Mesendoderm (in vitro differentiated cells): ENCODE measurements at regions not wholly inside any gene's neighbourhood (a gene's known extent, or its start where the extent isn't known, plus 50 kb on each side); places are given as distances from the start of the nearest gene placed in this dataset.

Experiments
- DNase-seq: peaks from one replicate; pipeline ENCODE4 v3.0.0; 2013
- H2AK5ac ChIP-seq: 2 replicates; pipeline ENCODE4 v1.6.1; 2013; ENCODE audit warnings: low read length, inconsistent platforms
- H2BK120ac ChIP-seq: 2 replicates; pipeline ENCODE4 v1.6.1; 2013; ENCODE audit warnings: low read depth, mild to moderate bottlenecking, low read length, moderate library complexity, mixed read lengths
- H2BK15ac ChIP-seq: replicated peaks from 2 replicates; pipeline ENCODE4 v1.6.1; 2013; ENCODE audit warnings: low read depth, mild to moderate bottlenecking, moderate library complexity
- H2BK5ac ChIP-seq: 2 replicates; pipeline ENCODE4 v1.6.1; 2013; ENCODE audit warnings: low read length, inconsistent platforms
- H3K18ac ChIP-seq: 2 replicates; pipeline ENCODE4 v1.6.1; 2013; ENCODE audit warnings: mild to moderate bottlenecking, low read length, mixed read lengths
- H3K23ac ChIP-seq: one replicate; pipeline ENCODE4 v1.6.1; 2013; ENCODE audit warnings: low read length
- H3K27ac ChIP-seq: 2 replicates; pipeline ENCODE4 v1.5.1; 2013; ENCODE audit warnings: low read depth, mild to moderate bottlenecking, inconsistent platforms, low read length, moderate library complexity
- H3K27me3 ChIP-seq: 2 replicates; pipeline ENCODE4 v1.6.1; 2013; ENCODE audit warnings: low read length, control low read depth, mild to moderate bottlenecking, inconsistent platforms; ENCODE audit not compliant: insufficient read depth, poor library complexity
- H3K36me3 ChIP-seq: 2 replicates; pipeline ENCODE4 v1.6.1; 2013; ENCODE audit warnings: low read length, inconsistent platforms; ENCODE audit not compliant: control insufficient read depth, insufficient read depth
- H3K4ac ChIP-seq: one replicate; pipeline ENCODE4 v1.6.1; 2013; ENCODE audit warnings: low read depth, mild to moderate bottlenecking, low read length, moderate library complexity
- H3K4me1 ChIP-seq: 2 replicates; pipeline ENCODE4 v1.6.1; 2013; ENCODE audit warnings: low read depth, low read length, inconsistent platforms; ENCODE audit not compliant: control insufficient read depth
- H3K4me2 ChIP-seq: 2 replicates; pipeline ENCODE4 v1.6.1; 2013; ENCODE audit warnings: low read length
- H3K4me3 ChIP-seq: 2 replicates; pipeline ENCODE4 v1.5.1; 2013; ENCODE audit warnings: mild to moderate bottlenecking, low read length
- H3K56ac ChIP-seq: one replicate; pipeline ENCODE4 v1.6.1; 2013; ENCODE audit warnings: low read length
- H3K79me1 ChIP-seq: 2 replicates; pipeline ENCODE4 v1.6.1; 2013; ENCODE audit warnings: low read length, inconsistent platforms
- H3K79me2 ChIP-seq: 2 replicates; pipeline ENCODE4 v1.6.1; 2013; ENCODE audit warnings: mild to moderate bottlenecking, low read length; ENCODE audit not compliant: control insufficient read depth, insufficient read depth
- H3K9ac ChIP-seq: 2 replicates; pipeline ENCODE4 v1.6.1; 2013; ENCODE audit warnings: low read length, inconsistent platforms
- H4K5ac ChIP-seq: one replicate; pipeline ENCODE4 v1.6.1; 2013; ENCODE audit warnings: low read length
- H4K8ac ChIP-seq: one replicate; pipeline ENCODE4 v1.6.1; 2013; ENCODE audit warnings: low read depth, mild to moderate bottlenecking, control low read depth, low read length, moderate library complexity
- WGBS: extraction: QIAGEN DNeasy Blood & Tissue Kit; methylation state at CpG from one replicate; pipeline ENCODE4 v1.1.7; 2013; ENCODE audit warnings: low lambda C conversion rate, missing lambda C conversion rate; ENCODE audit not compliant: insufficient coverage; ENCODE audit errors: extremely low coverage; 5-methylcytosine and 5-hydroxymethylcytosine counted together

DNA sequence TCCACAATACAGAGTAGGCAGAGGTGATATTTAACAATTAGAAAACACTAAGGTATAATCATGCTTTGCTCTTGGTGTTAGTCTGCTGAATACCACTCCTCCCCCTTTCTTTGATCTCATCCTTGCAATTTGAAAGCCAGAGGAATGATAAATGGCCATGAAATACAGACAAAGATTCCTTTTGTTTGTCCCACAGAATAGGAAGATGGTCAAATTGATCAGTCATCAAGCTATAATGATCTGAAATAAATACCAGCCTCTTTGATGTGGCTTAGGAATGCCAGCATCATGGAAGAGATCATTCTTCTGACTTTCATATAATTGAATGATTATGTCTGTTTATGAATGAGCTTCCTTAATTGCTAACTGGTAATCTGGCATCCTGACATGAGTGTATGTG, 1541.7 kb upstream of the CDH8 start:
- no peaks in the 10 kb centered on the region for H3K79me1 ChIP-seq
- no peak overlapping the region for H3K18ac ChIP-seq
- no peak overlapping the region for H4K8ac ChIP-seq
- DNase-seq: no peak
- no peak overlapping the region for H2AK5ac ChIP-seq
- no peak overlapping the region for H3K56ac ChIP-seq
- no peak overlapping the region for H3K4ac ChIP-seq
- H4K5ac ChIP-seq: no peak overlapping the region
- no peak overlapping the region for H3K4me2 ChIP-seq
- no peak overlapping the region for H2BK5ac ChIP-seq
- H3K4me1 ChIP-seq: no peaks in the 10 kb centered on the region
- H2BK120ac ChIP-seq: no peak overlapping the region
- no peak overlapping the region for H2BK15ac ChIP-seq
- H3K36me3 ChIP-seq: no peaks in the 10 kb centered on the region
- no peak overlapping the region for H3K9ac ChIP-seq
- H3K23ac ChIP-seq: no peak overlapping the region
- H3K27me3 ChIP-seq: no peaks in the 10 kb centered on the region
- no peak overlapping the region for H3K4me3 ChIP-seq
- H3K27ac ChIP-seq: no peak overlapping the region
- H3K79me2 ChIP-seq: no peaks in the 10 kb centered on the region

DNA sequence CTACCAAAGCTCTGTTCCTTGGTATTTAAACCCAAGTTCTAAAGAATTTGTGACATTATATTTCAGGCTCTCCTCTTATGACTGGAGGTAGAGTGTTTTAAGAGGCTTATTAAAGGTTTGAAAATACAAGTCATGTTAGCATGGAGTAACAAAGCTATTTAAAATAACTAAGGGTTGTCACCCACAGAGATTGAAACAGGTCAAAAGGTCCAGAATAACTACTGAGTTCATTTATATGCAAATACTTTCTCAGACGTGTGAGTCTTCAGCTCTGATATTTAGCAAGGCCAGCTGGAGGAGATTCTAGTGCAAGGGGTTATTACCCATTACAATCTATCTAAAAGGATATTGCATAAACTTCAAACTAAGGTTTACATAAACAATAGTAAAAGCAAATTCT, 1538.8 kb upstream of the CDH8 start:
- Histone ChIP-seq H3K79me2 (no peaks in the 10 kb centered on the region), H3K18ac (no peak overlapping the region), H3K4me2 (no peak overlapping the region), H3K27ac (no peak overlapping the region), H4K5ac (no peak overlapping the region), H3K4me3 (no peak overlapping the region), H3K23ac (no peak overlapping the region), H4K8ac (no peak overlapping the region), H3K56ac (no peak overlapping the region), H3K4ac (no peak overlapping the region), H2BK15ac (no peak overlapping the region), H3K9ac (no peak overlapping the region), H2BK120ac (no peak overlapping the region), H3K4me1 (no peaks in the 10 kb centered on the region), H2BK5ac (no peak overlapping the region), H3K27me3 (no peaks in the 10 kb centered on the region), H3K79me1 (no peaks in the 10 kb centered on the region), H3K36me3 (no peaks in the 10 kb centered on the region), H2AK5ac (no peak overlapping the region)
- WGBS: no CpG with 5 or more reads among the region's 1 CpG
- DNase-seq: no peak

DNA sequence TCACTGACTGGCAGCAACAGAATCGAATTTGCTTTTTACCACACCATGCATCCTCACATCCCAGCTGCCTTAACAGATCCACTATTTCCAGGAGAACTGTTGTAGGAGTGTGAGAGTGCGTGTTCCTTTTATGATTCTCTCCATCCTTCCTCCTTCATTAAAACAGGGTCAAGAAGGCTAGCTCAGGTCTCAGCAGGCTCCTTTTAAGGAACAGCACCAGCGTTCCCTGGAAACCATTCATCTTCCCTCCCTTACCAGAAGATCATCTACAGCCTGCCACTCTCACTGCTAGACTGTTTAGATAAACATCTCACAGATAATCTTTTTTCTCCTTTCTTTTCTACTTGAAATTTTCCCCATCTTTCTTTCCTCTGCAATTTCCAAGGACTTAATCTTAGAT, 1531.9 kb upstream of the CDH8 start:
- no peaks in the 10 kb centered on the region for H3K4me1 ChIP-seq
- no peak overlapping the region for H3K23ac ChIP-seq
- H2AK5ac ChIP-seq: no peak overlapping the region
- H3K36me3 ChIP-seq: no peaks in the 10 kb centered on the region
- no peak overlapping the region for H3K18ac ChIP-seq
- no peaks in the 10 kb centered on the region for H3K79me1 ChIP-seq
- no peak overlapping the region for H3K4ac ChIP-seq
- H3K56ac ChIP-seq: no peak overlapping the region
- peak; percentile 2 for DNase-seq
- WGBS: no CpG with 5 or more reads among the region's 3 CpGs
- no peak overlapping the region for H3K4me2 ChIP-seq
- no peak overlapping the region for H2BK5ac ChIP-seq
- no peak overlapping the region for H2BK120ac ChIP-seq
- no peak overlapping the region for H3K9ac ChIP-seq
- no peak overlapping the region for H3K27ac ChIP-seq
- H4K5ac ChIP-seq: no peak overlapping the region
- no peaks in the 10 kb centered on the region for H3K27me3 ChIP-seq
- no peaks in the 10 kb centered on the region for H3K79me2 ChIP-seq
- H2BK15ac ChIP-seq: no peak overlapping the region
- H3K4me3 ChIP-seq: no peak overlapping the region
- no peak overlapping the region for H4K8ac ChIP-seq

DNA sequence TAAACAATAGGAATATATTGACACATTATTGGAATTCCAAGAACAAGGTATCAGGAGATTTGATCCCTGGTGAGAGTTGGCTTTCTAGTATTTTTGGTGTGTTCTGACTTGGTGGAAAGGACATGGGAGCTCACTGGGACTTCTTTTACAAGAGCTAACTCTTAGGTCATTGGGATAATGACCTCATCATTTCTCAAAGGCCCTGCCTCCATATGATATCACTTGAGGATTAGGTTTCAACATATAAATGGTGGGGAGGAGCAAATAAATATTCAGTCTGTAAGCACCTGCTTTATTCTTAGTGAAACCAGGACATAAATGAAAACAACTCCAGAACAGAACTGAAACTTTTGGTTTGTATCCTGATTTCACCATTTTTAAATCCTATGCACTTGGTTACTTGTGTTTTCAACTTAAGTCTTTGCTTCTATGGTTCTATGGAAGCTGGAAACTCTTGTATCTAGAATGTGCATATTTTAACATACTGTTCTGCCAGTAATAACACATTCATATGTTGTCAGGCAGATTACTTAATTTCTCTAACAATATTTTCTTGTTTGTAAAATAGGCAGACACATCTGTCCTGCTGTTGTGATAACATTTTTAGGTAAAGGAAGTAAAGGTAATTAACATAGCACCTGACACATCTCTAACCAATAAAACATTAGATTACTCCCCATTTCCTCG, 1527.7 kb upstream of the CDH8 start:
- WGBS: no CpG with 5 or more reads among the region's 1 CpG
- no peaks in the 10 kb centered on the region for H3K36me3 ChIP-seq
- H3K23ac ChIP-seq: no peak overlapping the region
- no peak for DNase-seq
- H3K79me1 ChIP-seq: no peaks in the 10 kb centered on the region
- no peak overlapping the region for H2AK5ac ChIP-seq
- no peaks in the 10 kb centered on the region for H3K27me3 ChIP-seq
- no peak overlapping the region for H3K27ac ChIP-seq
- no peaks in the 10 kb centered on the region for H3K4me1 ChIP-seq
- H2BK5ac ChIP-seq: no peak overlapping the region
- H3K4me3 ChIP-seq: no peak overlapping the region
- no peak overlapping the region for H3K4ac ChIP-seq
- no peak overlapping the region for H3K4me2 ChIP-seq
- H4K8ac ChIP-seq: no peak overlapping the region
- no peak overlapping the region for H2BK15ac ChIP-seq
- no peak overlapping the region for H3K9ac ChIP-seq
- no peak overlapping the region for H3K56ac ChIP-seq
- no peak overlapping the region for H3K18ac ChIP-seq
- H3K79me2 ChIP-seq: no peaks in the 10 kb centered on the region
- H4K5ac ChIP-seq: no peak overlapping the region
- no peak overlapping the region for H2BK120ac ChIP-seq

DNA sequence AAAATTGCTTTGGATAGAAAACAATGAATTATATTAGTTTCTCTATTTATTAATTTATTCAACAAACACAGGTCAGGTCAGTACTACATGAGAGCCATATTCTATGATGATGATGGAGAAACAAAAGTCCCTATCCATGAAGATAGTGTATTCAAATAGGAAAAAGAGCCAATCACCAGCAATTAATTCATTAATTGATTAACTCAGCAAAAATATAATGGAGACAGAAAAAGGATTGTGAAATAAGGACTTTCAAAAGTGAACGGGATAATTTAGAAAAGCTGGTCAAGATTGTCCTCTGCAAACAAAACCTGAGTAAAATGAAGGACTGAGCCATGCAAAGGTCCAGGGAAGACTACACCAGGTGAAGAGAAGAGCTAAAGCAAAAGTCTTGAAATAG, 1517.7 kb upstream of the CDH8 start:
- Histone ChIP-seq H2BK5ac (no peak overlapping the region), H2AK5ac (no peak overlapping the region), H3K4me1 (no peaks in the 10 kb centered on the region), H3K79me1 (no peaks in the 10 kb centered on the region), H4K5ac (no peak overlapping the region), H3K4ac (no peak overlapping the region), H4K8ac (no peak overlapping the region), H3K27ac (no peak overlapping the region), H3K9ac (no peak overlapping the region), H3K4me3 (no peak overlapping the region), H3K4me2 (no peak overlapping the region), H3K18ac (no peak overlapping the region), H3K36me3 (no peaks in the 10 kb centered on the region), H2BK15ac (no peak overlapping the region), H3K27me3 (no peaks in the 10 kb centered on the region), H3K79me2 (no peaks in the 10 kb centered on the region), H2BK120ac (no peak overlapping the region), H3K56ac (no peak overlapping the region), H3K23ac (no peak overlapping the region)
- WGBS: no CpG with 5 or more reads among the region's 1 CpG
- DNase-seq: no peak

DNA sequence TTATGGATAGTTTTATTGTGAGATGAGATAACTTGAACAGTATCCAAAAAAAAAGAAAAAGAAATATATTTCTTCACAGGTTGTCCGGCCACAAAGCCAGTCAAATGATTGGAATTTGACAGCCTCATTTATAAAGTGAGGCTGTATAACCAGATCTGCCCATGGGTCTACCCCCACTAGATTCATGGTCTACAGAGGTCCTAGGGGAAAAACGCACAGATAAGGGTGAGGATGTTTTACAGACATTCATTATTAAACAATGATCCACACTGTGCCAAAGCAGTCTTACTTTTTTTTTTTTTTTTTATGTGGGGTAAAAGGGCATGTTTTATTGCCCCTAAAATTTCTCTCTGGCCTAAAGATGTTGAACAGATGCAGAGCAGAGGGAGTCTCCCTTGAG, 1503.0 kb upstream of the CDH8 start:
- Histone ChIP-seq H3K9ac (no peak overlapping the region), H3K36me3 (no peaks in the 10 kb centered on the region), H2BK120ac (no peak overlapping the region), H3K27ac (no peak overlapping the region), H3K4me1 (no peaks in the 10 kb centered on the region), H3K79me2 (no peaks in the 10 kb centered on the region), H2BK5ac (no peak overlapping the region), H3K18ac (no peak overlapping the region), H3K4ac (no peak overlapping the region), H4K8ac (no peak overlapping the region), H3K4me2 (no peak overlapping the region), H2BK15ac (no peak overlapping the region), H3K4me3 (no peak overlapping the region), H4K5ac (no peak overlapping the region), H3K56ac (no peak overlapping the region), H3K79me1 (no peaks in the 10 kb centered on the region), H3K23ac (no peak overlapping the region), H3K27me3 (no peaks in the 10 kb centered on the region), H2AK5ac (no peak overlapping the region)
- WGBS: no CpG with 5 or more reads among the region's 2 CpGs
- no peak for DNase-seq
